MM.1S (cell line): ENCODE measurements at regions not wholly inside any gene's neighbourhood (a gene's known extent, or its start where the extent isn't known, plus 50 kb on each side); places are given as distances from the start of the nearest gene placed in this dataset.

Source experiments
- EZH2 ChIP-seq: fragments of 300-600 bp; sonication (generic); optimal IDR thresholded peaks from 2 replicates; pipeline ENCODE3; 2017; ENCODE audit warnings: low read depth, mild to moderate bottlenecking, antibody characterized with exemption, low read length, mixed read lengths
- TF ChIP-seq, protein P1 (sequence below): fragments of 300-600 bp; sonication (generic); IDR thresholded peaks from 2 replicates; pipeline ENCODE4 v1.5.1; 2016; ENCODE audit warnings: antibody characterized with exemption, low read length, mixed read lengths

DNA sequence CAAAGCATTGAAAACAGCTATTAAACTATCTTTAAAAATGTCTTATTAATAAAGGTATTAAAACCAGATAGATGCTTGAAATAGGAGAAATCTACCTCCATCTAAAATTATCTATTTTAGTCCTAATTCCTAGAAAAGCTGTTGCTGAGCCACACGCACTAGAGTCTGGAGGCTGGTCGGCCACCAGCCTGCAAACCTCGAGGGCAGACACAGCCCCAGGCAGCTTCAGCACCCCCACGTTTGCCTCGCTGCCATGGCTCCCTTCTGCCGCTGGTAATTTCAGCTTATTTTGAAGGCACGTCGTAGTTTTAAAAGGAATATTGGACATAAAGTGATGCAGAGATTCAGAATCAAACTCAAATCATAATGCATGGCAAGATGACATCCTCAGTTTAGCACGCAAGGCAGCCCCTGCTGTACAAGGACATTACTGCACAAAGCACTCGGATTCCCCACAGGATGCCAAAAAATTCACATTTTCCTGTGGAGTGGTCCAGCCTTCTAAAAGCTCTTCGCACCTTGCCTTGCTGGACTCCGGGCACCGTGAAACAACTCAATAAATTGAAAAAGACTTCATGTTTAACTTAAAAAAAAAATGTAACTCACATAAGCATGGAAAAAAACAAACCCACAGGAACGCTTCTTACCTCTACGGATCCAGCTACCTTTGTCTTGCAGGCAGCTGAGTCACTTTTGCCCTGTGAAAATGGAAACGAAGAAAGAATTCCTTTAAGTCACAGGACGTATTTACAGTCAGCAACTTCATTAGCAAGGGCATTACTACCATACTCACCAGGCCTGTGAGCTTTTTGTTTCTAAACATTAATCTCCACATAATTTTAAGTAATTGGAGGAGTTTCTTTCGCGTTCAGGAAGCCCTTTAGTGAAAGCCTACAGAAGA, 143.4 kb upstream of the RPS6KA2 start:
- TF ChIP-seq, protein P1, sequence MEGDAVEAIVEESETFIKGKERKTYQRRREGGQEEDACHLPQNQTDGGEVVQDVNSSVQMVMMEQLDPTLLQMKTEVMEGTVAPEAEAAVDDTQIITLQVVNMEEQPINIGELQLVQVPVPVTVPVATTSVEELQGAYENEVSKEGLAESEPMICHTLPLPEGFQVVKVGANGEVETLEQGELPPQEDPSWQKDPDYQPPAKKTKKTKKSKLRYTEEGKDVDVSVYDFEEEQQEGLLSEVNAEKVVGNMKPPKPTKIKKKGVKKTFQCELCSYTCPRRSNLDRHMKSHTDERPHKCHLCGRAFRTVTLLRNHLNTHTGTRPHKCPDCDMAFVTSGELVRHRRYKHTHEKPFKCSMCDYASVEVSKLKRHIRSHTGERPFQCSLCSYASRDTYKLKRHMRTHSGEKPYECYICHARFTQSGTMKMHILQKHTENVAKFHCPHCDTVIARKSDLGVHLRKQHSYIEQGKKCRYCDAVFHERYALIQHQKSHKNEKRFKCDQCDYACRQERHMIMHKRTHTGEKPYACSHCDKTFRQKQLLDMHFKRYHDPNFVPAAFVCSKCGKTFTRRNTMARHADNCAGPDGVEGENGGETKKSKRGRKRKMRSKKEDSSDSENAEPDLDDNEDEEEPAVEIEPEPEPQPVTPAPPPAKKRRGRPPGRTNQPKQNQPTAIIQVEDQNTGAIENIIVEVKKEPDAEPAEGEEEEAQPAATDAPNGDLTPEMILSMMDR, result no peak
- TF ChIP-seq EZH2, result no peak
